GM23338 (cell line): ENCODE measurements at regions not wholly inside any gene's neighbourhood (a gene's known extent, or its start where the extent isn't known, plus 50 kb on each side); places are given as distances from the start of the nearest gene placed in this dataset.

Experiments used
- ATAC-seq: fragments of 200-7000 bp; cut with Tn5 transposase; 3 replicates; pipeline ENCODE4 v1.9.1; 2020
- DNase-seq: peaks from one replicate; pipeline ENCODE4 v3.0.0-alpha.2; 2015; ENCODE audit warnings: low spot score
- H2AFZ ChIP-seq: fragments of 200-600 bp; sonication (generic); 2 replicates; pipeline ENCODE4 v1.8.0; 2016; ENCODE audit warnings: antibody characterized with exemption, mild to moderate bottlenecking, moderate library complexity
- H3F3A ChIP-seq: fragments of 200-600 bp; sonication (generic); replicated peaks from 2 replicates; pipeline ENCODE4 v1.8.0; 2017; ENCODE audit warnings: antibody characterized with exemption, mixed run types, low read depth
- H3K27ac ChIP-seq: fragments of 200-600 bp; sonication (generic); 2 replicates; pipeline ENCODE4 v1.6.1; 2016; ENCODE audit warnings: low read depth
- H3K27me3 ChIP-seq: fragments of 200-600 bp; sonication (generic); 2 replicates; pipeline ENCODE4 v1.8.0; 2016; ENCODE audit warnings: mild to moderate bottlenecking, mixed run types, moderate library complexity; ENCODE audit not compliant: insufficient read depth
- H3K36me3 ChIP-seq: fragments of 200-600 bp; sonication (generic); 2 replicates; pipeline ENCODE4 v1.8.0; 2016; ENCODE audit warnings: mild to moderate bottlenecking; ENCODE audit not compliant: insufficient read depth
- H3K4me1 ChIP-seq: fragments of 200-600 bp; sonication (generic); 2 replicates; pipeline ENCODE4 v1.8.0; 2016; ENCODE audit warnings: mild to moderate bottlenecking, moderate library complexity; ENCODE audit not compliant: insufficient read depth
- H3K4me2 ChIP-seq: fragments of 200-600 bp; sonication (generic); 2 replicates; pipeline ENCODE4 v1.7.1; 2017; ENCODE audit warnings: mixed run types
- H3K4me3 ChIP-seq: fragments of 200-600 bp; sonication (generic); 2 replicates; pipeline ENCODE4 v1.6.1; 2016; ENCODE audit warnings: mixed run types
- H3K79me2 ChIP-seq: fragments of 200-600 bp; sonication (generic); replicated peaks from 2 replicates; pipeline ENCODE4 v1.8.0; 2017; ENCODE audit warnings: mild to moderate bottlenecking; ENCODE audit not compliant: insufficient read depth
- H3K9me2 ChIP-seq: fragments of 200-600 bp; sonication (generic); 2 replicates; pipeline ENCODE4 v1.8.0; 2017; ENCODE audit not compliant: insufficient read depth
- H4K20me1 ChIP-seq: fragments of 200-600 bp; sonication (generic); replicated peaks from 2 replicates; pipeline ENCODE4 v1.8.0; 2017; ENCODE audit warnings: mild to moderate bottlenecking; ENCODE audit not compliant: insufficient read depth
- H3K27ac Mint-ChIP-seq: 2 replicates; pipeline ENCODE4 v1.8.0; 2020; ENCODE audit warnings: inconsistent platforms, mild to moderate bottlenecking, moderate library complexity, mixed read lengths
- H3K27me3 Mint-ChIP-seq: 3 replicates; pipeline ENCODE4 v1.8.0; 2022; ENCODE audit warnings: low read depth, mild to moderate bottlenecking, moderate library complexity, mixed read lengths, inconsistent platforms; ENCODE audit not compliant: insufficient read depth, poor library complexity
- H3K36me3 Mint-ChIP-seq: 3 replicates; pipeline ENCODE4 v1.8.0; 2021; ENCODE audit warnings: low read depth, mild to moderate bottlenecking, inconsistent platforms, moderate library complexity, mixed read lengths
- H3K4me1 Mint-ChIP-seq: 3 replicates; pipeline ENCODE4 v1.8.0; 2020; ENCODE audit warnings: mild to moderate bottlenecking, inconsistent platforms, mixed read lengths
- H3K4me3 Mint-ChIP-seq: 3 replicates; pipeline ENCODE4 v1.8.0; 2021; ENCODE audit warnings: moderate library complexity, mild to moderate bottlenecking, inconsistent platforms, mixed read lengths
- H3K9me3 Mint-ChIP-seq: 3 replicates; pipeline ENCODE4 v1.8.0; 2020; ENCODE audit warnings: moderate library complexity, mild to moderate bottlenecking, inconsistent platforms, mixed read lengths
- CREB1 ChIP-seq: fragments of 250-450 bp; sonication (Bioruptor Pico); IDR thresholded peaks from 2 replicates; pipeline ENCODE4 v1.5.0; 2020; ENCODE audit warnings: low read depth, mild to moderate bottlenecking, moderate library complexity
- EZH2 ChIP-seq: fragments of 200-600 bp; sonication (generic); IDR thresholded peaks from one replicate; pipeline ENCODE4 v1.8.0; 2017; ENCODE audit warnings: antibody characterized with exemption, mild to moderate bottlenecking, low read depth; ENCODE audit not compliant: unreplicated experiment
- EZH2phosphoT487 ChIP-seq: fragments of 200-600 bp; sonication (generic); IDR thresholded peaks from one replicate; pipeline ENCODE4 v1.8.1; 2018; ENCODE audit warnings: antibody characterized with exemption; ENCODE audit not compliant: unreplicated experiment
- JUNB ChIP-seq: IDR thresholded peaks from one replicate; pipeline ENCODE4 v1.6.1; 2016; ENCODE audit warnings: antibody characterized with exemption; ENCODE audit not compliant: unreplicated experiment
- POLR2AphosphoS5 ChIP-seq: IDR thresholded peaks from 2 replicates; pipeline ENCODE4 v1.6.1; 2016; ENCODE audit warnings: antibody characterized with exemption, low read depth
- ZNF114 ChIP-seq: fragments of 250-450 bp; sonication (Bioruptor Pico); IDR thresholded peaks from 2 replicates; pipeline ENCODE4 v1.5.0; 2020; ENCODE audit warnings: mild to moderate bottlenecking, moderate library complexity
- ZNF331 ChIP-seq: fragments of 250-450 bp; sonication (Bioruptor Pico); IDR thresholded peaks from 2 replicates; pipeline ENCODE4 v1.5.0; 2020; ENCODE audit warnings: low read depth, mild to moderate bottlenecking, moderate library complexity
- ZNF462 ChIP-seq: fragments of 250-450 bp; sonication (Bioruptor Pico); IDR thresholded peaks from 2 replicates; pipeline ENCODE4 v1.5.0; 2020; ENCODE audit warnings: mild to moderate bottlenecking, moderate library complexity
- TF ChIP-seq, protein P1 (sequence below): IDR thresholded peaks from one replicate; pipeline ENCODE4 v1.6.1; 2018; ENCODE audit warnings: antibody characterized with exemption; ENCODE audit not compliant: unreplicated experiment
- TF ChIP-seq, protein P2 (sequence below), 2 experiments: fragments of 200-600 bp in 1 of 2; sonication (generic) in 1 of 2; conservative IDR thresholded peaks; 2 replicates each; pipeline versions ENCODE4 v1.5.1 to v1.6.1; 2016 to 2017; ENCODE audit warnings: antibody characterized with exemption in 2 of 2, low read depth in 2 of 2, mild to moderate bottlenecking in 2 of 2, moderate library complexity in 1 of 2

DNA sequence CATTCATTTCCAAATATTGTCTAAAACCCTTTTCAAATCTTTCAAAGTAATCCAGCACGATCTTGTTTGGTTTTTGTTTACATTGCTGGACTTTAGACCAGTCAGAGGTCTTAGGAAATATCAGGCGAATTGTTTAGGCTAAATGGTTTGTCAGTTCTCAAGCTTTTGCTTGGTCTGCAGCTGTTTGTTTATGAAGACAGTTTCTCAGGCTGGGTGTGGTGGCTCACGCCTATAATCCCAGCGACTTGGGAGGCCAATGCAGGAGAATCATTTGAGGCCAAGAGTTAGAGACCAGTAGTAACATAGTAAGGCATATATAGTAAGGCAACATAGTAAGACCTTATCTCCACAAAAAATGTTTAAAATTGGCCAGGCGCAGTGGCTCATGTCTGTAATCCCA lies 77.5 kb downstream of the DNTTIP2 start:
- H4K20me1 ChIP-seq: no peaks in the 10 kb centered on the region
- Mint-ChIP-seq H3K27me3 (no peaks in the 10 kb centered on the region), H3K4me1 (peaks cover 3% of the 10 kb centered on the region; the same call in 1 of the 3 replicates), H3K36me3 (peaks cover 3% of the 10 kb centered on the region; the same call in 1 of the 3 replicates), H3K9me3 (peaks cover 3% of the 10 kb centered on the region; the same call in 1 of the 3 replicates), H3K27ac (no peak overlapping the region), H3K4me3 (no peak overlapping the region)
- H2AFZ ChIP-seq: no peak overlapping the region
- H3K27ac ChIP-seq: no peak overlapping the region
- ATAC-seq (no peak), DNase-seq (no peak)
- H3K4me2 ChIP-seq: no peak overlapping the region
- H3K36me3 ChIP-seq: no peaks in the 10 kb centered on the region
- no peaks in the 10 kb centered on the region; the same call in 1 of the 2 replicates for H3K4me1 ChIP-seq
- H3K27me3 ChIP-seq: no peaks in the 10 kb centered on the region
- H3K4me3 ChIP-seq: no peak overlapping the region
- TF ChIP-seq ZNF114: no peak
- H3K79me2 ChIP-seq: no peaks in the 10 kb centered on the region
- no peaks in the 10 kb centered on the region for H3F3A ChIP-seq
- peaks cover 8% of the 10 kb centered on the region for H3K9me2 ChIP-seq

DNA sequence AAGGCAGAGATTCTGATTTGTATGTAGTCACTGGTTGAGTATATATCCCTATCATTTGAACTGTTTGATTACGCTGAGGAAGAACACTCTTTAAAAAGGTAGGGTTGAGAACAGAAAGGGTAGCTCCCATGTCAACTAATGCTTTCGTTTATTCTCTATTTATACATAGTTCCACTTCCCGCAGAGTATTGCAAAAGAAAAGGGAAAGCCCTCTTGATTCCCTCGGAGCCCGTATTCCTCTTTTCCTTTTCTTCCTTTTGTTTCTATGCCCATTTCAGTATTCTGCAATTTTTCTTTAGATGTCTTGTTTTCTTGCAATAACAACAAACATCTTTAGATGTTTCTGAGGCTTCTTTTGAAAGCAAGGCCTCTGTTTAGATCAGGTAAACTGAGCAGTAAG lies 78.2 kb downstream of the DNTTIP2 start:
- H3K9me2 ChIP-seq: peaks cover 8% of the 10 kb centered on the region; the same call in 1 of the 2 replicates
- H3F3A ChIP-seq: no peaks in the 10 kb centered on the region
- H2AFZ ChIP-seq: no peak overlapping the region
- H3K36me3 Mint-ChIP-seq: peaks cover 3% of the 10 kb centered on the region; the same call in 1 of the 3 replicates
- no peaks in the 10 kb centered on the region for H3K27me3 ChIP-seq
- no peaks in the 10 kb centered on the region for H3K27me3 Mint-ChIP-seq
- H3K4me1 ChIP-seq: no peaks in the 10 kb centered on the region; the same call in 1 of the 2 replicates
- H3K4me3 ChIP-seq: no peak overlapping the region
- ATAC-seq: no peak
- no peak overlapping the region for H3K27ac Mint-ChIP-seq
- no peak overlapping the region for H3K27ac ChIP-seq
- H3K4me2 ChIP-seq: no peak overlapping the region
- H4K20me1 ChIP-seq: no peaks in the 10 kb centered on the region
- H3K79me2 ChIP-seq: no peaks in the 10 kb centered on the region
- H3K4me3 Mint-ChIP-seq: no peak overlapping the region
- peaks cover 4% of the 10 kb centered on the region; the same call in 1 of the 3 replicates for H3K9me3 Mint-ChIP-seq
- H3K4me1 Mint-ChIP-seq: peaks cover 3% of the 10 kb centered on the region; the same call in 1 of the 3 replicates
- no peak for DNase-seq
- H3K36me3 ChIP-seq: no peaks in the 10 kb centered on the region
- TF ChIP-seq, protein P1, sequence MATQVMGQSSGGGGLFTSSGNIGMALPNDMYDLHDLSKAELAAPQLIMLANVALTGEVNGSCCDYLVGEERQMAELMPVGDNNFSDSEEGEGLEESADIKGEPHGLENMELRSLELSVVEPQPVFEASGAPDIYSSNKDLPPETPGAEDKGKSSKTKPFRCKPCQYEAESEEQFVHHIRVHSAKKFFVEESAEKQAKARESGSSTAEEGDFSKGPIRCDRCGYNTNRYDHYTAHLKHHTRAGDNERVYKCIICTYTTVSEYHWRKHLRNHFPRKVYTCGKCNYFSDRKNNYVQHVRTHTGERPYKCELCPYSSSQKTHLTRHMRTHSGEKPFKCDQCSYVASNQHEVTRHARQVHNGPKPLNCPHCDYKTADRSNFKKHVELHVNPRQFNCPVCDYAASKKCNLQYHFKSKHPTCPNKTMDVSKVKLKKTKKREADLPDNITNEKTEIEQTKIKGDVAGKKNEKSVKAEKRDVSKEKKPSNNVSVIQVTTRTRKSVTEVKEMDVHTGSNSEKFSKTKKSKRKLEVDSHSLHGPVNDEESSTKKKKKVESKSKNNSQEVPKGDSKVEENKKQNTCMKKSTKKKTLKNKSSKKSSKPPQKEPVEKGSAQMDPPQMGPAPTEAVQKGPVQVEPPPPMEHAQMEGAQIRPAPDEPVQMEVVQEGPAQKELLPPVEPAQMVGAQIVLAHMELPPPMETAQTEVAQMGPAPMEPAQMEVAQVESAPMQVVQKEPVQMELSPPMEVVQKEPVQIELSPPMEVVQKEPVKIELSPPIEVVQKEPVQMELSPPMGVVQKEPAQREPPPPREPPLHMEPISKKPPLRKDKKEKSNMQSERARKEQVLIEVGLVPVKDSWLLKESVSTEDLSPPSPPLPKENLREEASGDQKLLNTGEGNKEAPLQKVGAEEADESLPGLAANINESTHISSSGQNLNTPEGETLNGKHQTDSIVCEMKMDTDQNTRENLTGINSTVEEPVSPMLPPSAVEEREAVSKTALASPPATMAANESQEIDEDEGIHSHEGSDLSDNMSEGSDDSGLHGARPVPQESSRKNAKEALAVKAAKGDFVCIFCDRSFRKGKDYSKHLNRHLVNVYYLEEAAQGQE: no peak
- TF ChIP-seq JUNB (no peak), EZH2 (no peak), ZNF331 (CRISPR knock-in tag) (no peak), ZNF114 (no peak), ZNF462 (CRISPR knock-in tag) (no peak), EZH2phosphoT487 (no peak), CREB1 (CRISPR knock-in tag) (no peak), POLR2AphosphoS5 (no peak)
- TF ChIP-seq, protein P2, sequence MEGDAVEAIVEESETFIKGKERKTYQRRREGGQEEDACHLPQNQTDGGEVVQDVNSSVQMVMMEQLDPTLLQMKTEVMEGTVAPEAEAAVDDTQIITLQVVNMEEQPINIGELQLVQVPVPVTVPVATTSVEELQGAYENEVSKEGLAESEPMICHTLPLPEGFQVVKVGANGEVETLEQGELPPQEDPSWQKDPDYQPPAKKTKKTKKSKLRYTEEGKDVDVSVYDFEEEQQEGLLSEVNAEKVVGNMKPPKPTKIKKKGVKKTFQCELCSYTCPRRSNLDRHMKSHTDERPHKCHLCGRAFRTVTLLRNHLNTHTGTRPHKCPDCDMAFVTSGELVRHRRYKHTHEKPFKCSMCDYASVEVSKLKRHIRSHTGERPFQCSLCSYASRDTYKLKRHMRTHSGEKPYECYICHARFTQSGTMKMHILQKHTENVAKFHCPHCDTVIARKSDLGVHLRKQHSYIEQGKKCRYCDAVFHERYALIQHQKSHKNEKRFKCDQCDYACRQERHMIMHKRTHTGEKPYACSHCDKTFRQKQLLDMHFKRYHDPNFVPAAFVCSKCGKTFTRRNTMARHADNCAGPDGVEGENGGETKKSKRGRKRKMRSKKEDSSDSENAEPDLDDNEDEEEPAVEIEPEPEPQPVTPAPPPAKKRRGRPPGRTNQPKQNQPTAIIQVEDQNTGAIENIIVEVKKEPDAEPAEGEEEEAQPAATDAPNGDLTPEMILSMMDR (conservative IDR thresholded peaks at IDR 0.05; ENCODE audit: low read depth in 2 of 2): no peak
